ENCODE measurements at regions not wholly inside any gene's neighbourhood (a gene's known extent, or its start where the extent isn't known, plus 50 kb on each side); places are given as distances from the start of the nearest gene placed in this dataset.

- peak; percentile 32 for DNase-seq (ENCODE audit: low spot score)
Observed at GRCh38 chr7:50166997-50167965, 74.2 kb upstream of the ZPBP start.

- peak; percentile 53 for DNase-seq (ENCODE audit: low spot score)
Observed at GRCh38 chr7:50164559-50165170, 71.6 kb upstream of the ZPBP start.

- no peak for DNase-seq (ENCODE audit: low spot score)
Observed at GRCh38 chr7:50160206-50160605, 67.2 kb upstream of the ZPBP start.

GRCh38 chr7:50159154-50159553 is 66.1 kb upstream of the ZPBP start:
- DNase-seq (ENCODE audit: low spot score): no peak

- no peak for DNase-seq (ENCODE audit: low spot score)
Observed at GRCh38 chr7:50156706-50157105, 63.7 kb upstream of the ZPBP start.

- DNase-seq (ENCODE audit: low spot score): peak; percentile 10
Observed at GRCh38 chr7:50156163-50156562, 63.1 kb upstream of the ZPBP start.

- no peak for DNase-seq (ENCODE audit: low spot score)
Observed at GRCh38 chr7:50155755-50156154, 62.7 kb upstream of the ZPBP start.

GRCh38 chr7:50153995-50154394 is 60.9 kb upstream of the ZPBP start:
- no peak for DNase-seq (ENCODE audit: low spot score)

- no peak for DNase-seq (ENCODE audit: low spot score)
Observed at GRCh38 chr7:50153148-50153547, 60.1 kb upstream of the ZPBP start.

- DNase-seq (ENCODE audit: low spot score): no peak
Observed at GRCh38 chr7:50152486-50152885, 59.4 kb upstream of the ZPBP start.

- no peak for DNase-seq (ENCODE audit: low spot score)
Observed at GRCh38 chr7:50151661-50152060, 58.6 kb upstream of the ZPBP start.

- DNase-seq (ENCODE audit: low spot score): no peak
Observed at GRCh38 chr7:50151001-50151400, 58.0 kb upstream of the ZPBP start.

GRCh38 chr7:50149369-50149768 is 56.3 kb upstream of the ZPBP start:
- DNase-seq (ENCODE audit: low spot score): peak; percentile 49

- DNase-seq (ENCODE audit: low spot score): peak; percentile 54
Observed at GRCh38 chr7:50147951-50148808, 55.1 kb upstream of the ZPBP start.

GRCh38 chr7:50146692-50147091 is 53.6 kb upstream of the ZPBP start:
- no peak for DNase-seq (ENCODE audit: low spot score)

- DNase-seq (ENCODE audit: low spot score): no peak
Observed at GRCh38 chr7:50145801-50146338, 52.8 kb upstream of the ZPBP start.

GRCh38 chr7:50145226-50145625 is 52.2 kb upstream of the ZPBP start:
- no peak for DNase-seq (ENCODE audit: low spot score)

Measured in CD4-positive, alpha-beta T cell treated with Interleukin-15 for 4 hours (primary cell).